ENCODE measurements at regions not wholly inside any gene's neighbourhood (a gene's known extent, or its start where the extent isn't known, plus 50 kb on each side); places are given as distances from the start of the nearest gene placed in this dataset.

- H3K27ac ChIP-seq = no peak overlapping the region
- 88 to 93% methylated on average over 8 of the region's 8 CpGs for WGBS, 2 donors
- H3K4me3 ChIP-seq (replicated peaks in 1 of 3) = no peak overlapping the region
- DNase-seq = no peak
- H3K27me3 ChIP-seq = no peaks in the 10 kb centered on the region
- intact Hi-C loops (cut with DNase I) = no loop called here
- H3K4me1 ChIP-seq = no peaks in the 10 kb centered on the region
- H3K36me3 ChIP-seq = no peaks in the 10 kb centered on the region
- no peaks in the 10 kb centered on the region for H3K9me3 ChIP-seq
- TF ChIP-seq CTCF (IDR thresholded peaks at IDR 0.05) = no peak
- no peak for TF ChIP-seq POLR2A (IDR thresholded peaks at IDR 0.05)
These were observed 114.6 kb downstream of the INHBB start for GRCh38 chr2:120460511-120460910.

GRCh38 chr2:120461092-120461491 is 115.2 kb downstream of the INHBB start:
- no peak for DNase-seq
- H3K9me3 ChIP-seq = no peaks in the 10 kb centered on the region
- no peaks in the 10 kb centered on the region for H3K36me3 ChIP-seq
- peaks cover 0 to 2% of the 10 kb centered on the region in 2 donors for H3K4me1 ChIP-seq
- no peak overlapping the region for H3K4me3 ChIP-seq (replicated peaks in 1 of 3)
- TF ChIP-seq POLR2A (IDR thresholded peaks at IDR 0.05) (no peak), CTCF (IDR thresholded peaks at IDR 0.05) (no peak)
- WGBS, 2 donors = 90% methylated on average over 4 to 5 of the region's 5 CpGs
- H3K27me3 ChIP-seq = no peaks in the 10 kb centered on the region
- intact Hi-C loops (cut with DNase I) = no loop called here
- no peak overlapping the region for H3K27ac ChIP-seq

- DNase-seq = no peak
- H3K36me3 ChIP-seq = no peaks in the 10 kb centered on the region
- H3K27me3 ChIP-seq = no peaks in the 10 kb centered on the region
- no peak for TF ChIP-seq CTCF (IDR thresholded peaks at IDR 0.05)
- TF ChIP-seq POLR2A (IDR thresholded peaks at IDR 0.05) = no peak
- no peaks in the 10 kb centered on the region for H3K9me3 ChIP-seq
- H3K4me1 ChIP-seq = peaks cover 0 to 8% of the 10 kb centered on the region in 2 donors
- H3K4me3 ChIP-seq (replicated peaks in 1 of 3) = no peak overlapping the region
- WGBS, 2 donors = 79 to 80% methylated on average over 14 of the region's 14 CpGs
- intact Hi-C loops (cut with DNase I) = no loop called here
- H3K27ac ChIP-seq = no peak overlapping the region
These were observed 115.9 kb downstream of the INHBB start for GRCh38 chr2:120461546-120462537.

- Histone ChIP-seq H3K4me3 (replicated peaks in 1 of 3) (no peak overlapping the region), H3K36me3 (no peaks in the 10 kb centered on the region), H3K4me1 (peaks cover 0 to 8% of the 10 kb centered on the region in 2 donors), H3K27me3 (no peaks in the 10 kb centered on the region), H3K9me3 (no peaks in the 10 kb centered on the region), H3K27ac (no peak overlapping the region)
- TF ChIP-seq POLR2A (IDR thresholded peaks at IDR 0.05) (no peak), CTCF (IDR thresholded peaks at IDR 0.05) (no peak)
- intact Hi-C loops (cut with DNase I) = no loop called here
- WGBS, 2 donors = 60 to 90% methylated on average over 1 to 11 of the region's 12 CpGs
- no peak for DNase-seq
These were observed 117.6 kb downstream of the INHBB start for GRCh38 chr2:120463527-120463926.

GRCh38 chr2:120463996-120464395 is 118.1 kb downstream of the INHBB start:
- 0% methylated on average over 1 of the region's 1 CpG for WGBS, 2 donors
- H3K27ac ChIP-seq = no peak overlapping the region
- H3K36me3 ChIP-seq = no peaks in the 10 kb centered on the region
- no peaks in the 10 kb centered on the region for H3K27me3 ChIP-seq
- H3K4me3 ChIP-seq (replicated peaks in 1 of 3) = no peak overlapping the region
- H3K4me1 ChIP-seq = peaks cover 0 to 8% of the 10 kb centered on the region in 2 donors
- no peak for TF ChIP-seq CTCF (IDR thresholded peaks at IDR 0.05)
- TF ChIP-seq POLR2A (IDR thresholded peaks at IDR 0.05) = no peak
- no peak for DNase-seq
- intact Hi-C loops (cut with DNase I) = no loop called here
- no peaks in the 10 kb centered on the region for H3K9me3 ChIP-seq
